Right lobe of liver (tissue), 4 donors: ENCODE measurements at regions not wholly inside any gene's neighbourhood (a gene's known extent, or its start where the extent isn't known, plus 50 kb on each side); places are given as distances from the start of the nearest gene placed in this dataset.
"Not testable (repeated sequence)": the region's sequence is repeated elsewhere in the genome, so short reads cannot be mapped to it uniquely, and the experiment has no call there.

Source experiments
- POLR2A ChIP-seq: fragments of 450-650 bp; IDR thresholded peaks from one replicate; pipeline ENCODE4 v1.6.1; 2017; ENCODE audit warnings: antibody characterized with exemption, mild to moderate bottlenecking
- TF ChIP-seq, protein P1 (sequence below), 4 donors: fragments of 200-600 bp in 3 of 4; fragments of 450-650 bp in 1 of 4; IDR thresholded peaks; one replicate each; pipeline versions ENCODE4 v1.5.1 to v1.8.0; 2016 to 2022; ENCODE audit warnings: antibody characterized with exemption in 4 of 4, mild to moderate bottlenecking in 2 of 4
- donor health status: DM: no; HTN: no; CAD: no.
- donor health status: DM: no; HTN: no; CAD: no.
- donor health status: DM: no; HTN: yes; CAD: no.

GRCh38 chr9:41308953-41309352 lies 119.8 kb upstream of the ZNG1F start:
- not testable (repeated sequence) for TF ChIP-seq POLR2A
- TF ChIP-seq, protein P1, sequence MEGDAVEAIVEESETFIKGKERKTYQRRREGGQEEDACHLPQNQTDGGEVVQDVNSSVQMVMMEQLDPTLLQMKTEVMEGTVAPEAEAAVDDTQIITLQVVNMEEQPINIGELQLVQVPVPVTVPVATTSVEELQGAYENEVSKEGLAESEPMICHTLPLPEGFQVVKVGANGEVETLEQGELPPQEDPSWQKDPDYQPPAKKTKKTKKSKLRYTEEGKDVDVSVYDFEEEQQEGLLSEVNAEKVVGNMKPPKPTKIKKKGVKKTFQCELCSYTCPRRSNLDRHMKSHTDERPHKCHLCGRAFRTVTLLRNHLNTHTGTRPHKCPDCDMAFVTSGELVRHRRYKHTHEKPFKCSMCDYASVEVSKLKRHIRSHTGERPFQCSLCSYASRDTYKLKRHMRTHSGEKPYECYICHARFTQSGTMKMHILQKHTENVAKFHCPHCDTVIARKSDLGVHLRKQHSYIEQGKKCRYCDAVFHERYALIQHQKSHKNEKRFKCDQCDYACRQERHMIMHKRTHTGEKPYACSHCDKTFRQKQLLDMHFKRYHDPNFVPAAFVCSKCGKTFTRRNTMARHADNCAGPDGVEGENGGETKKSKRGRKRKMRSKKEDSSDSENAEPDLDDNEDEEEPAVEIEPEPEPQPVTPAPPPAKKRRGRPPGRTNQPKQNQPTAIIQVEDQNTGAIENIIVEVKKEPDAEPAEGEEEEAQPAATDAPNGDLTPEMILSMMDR (IDR thresholded peaks at IDR 0.05), result not testable (repeated sequence)
